PC-3 (cell line): ENCODE measurements at regions not wholly inside any gene's neighbourhood (a gene's known extent, or its start where the extent isn't known, plus 50 kb on each side); places are given as distances from the start of the nearest gene placed in this dataset.

Experiments
- ATAC-seq: fragments of 200-7000 bp; cut with Tn5 transposase; 2 replicates; pipeline ENCODE4 v1.9.1; 2020; ENCODE audit warnings: mild to moderate bottlenecking, moderate library complexity
- BruUV-seq: library from RNA; stranded (reverse); fragments of 400-500 nt; replicated peaks from 2 replicates; lab custom pipeline; 2021; lab: Mats Ljungman, UMichigan
- CTCF ChIA-PET: fragments of 300-600 bp; sonication (Branson Sonifier 250); formaldehyde crosslinking; loops from one replicate; lab custom pipeline; 2022; ENCODE audit warnings: antibody characterized with exemption; lab: Charles Lee
- POLR2A ChIA-PET: fragments of 300-600 bp; sonication (Branson Sonifier 250); formaldehyde crosslinking; loops from one replicate; lab custom pipeline; 2022; ENCODE audit warnings: antibody characterized with exemption; ENCODE audit not compliant: unreplicated experiment; lab: Charles Lee
- DNase-seq: peaks from one replicate; pipeline ENCODE4 v3.0.0-alpha.2; 2015
- H2AFZ ChIP-seq: fragments of 300-600 bp; sonication (generic); 2 replicates; pipeline ENCODE4 v1.6.0; 2016; ENCODE audit warnings: antibody characterized with exemption, low read length
- H3F3A ChIP-seq: fragments of 300-600 bp; sonication (generic); one replicate; pipeline ENCODE4 v1.6.0; 2017; ENCODE audit warnings: antibody characterized with exemption, low read length, control low read depth, mild to moderate bottlenecking; ENCODE audit not compliant: unreplicated experiment
- H3K27ac ChIP-seq: fragments of 300-600 bp; sonication (generic); 2 replicates; pipeline ENCODE4 v1.5.1; 2016; ENCODE audit warnings: mild to moderate bottlenecking, low read length
- H3K27me3 ChIP-seq: fragments of 300-600 bp; sonication (generic); 2 replicates; pipeline ENCODE4 v1.6.1; 2016; ENCODE audit warnings: low read length, mixed read lengths
- H3K36me3 ChIP-seq: fragments of 300-600 bp; sonication (generic); 2 replicates; pipeline ENCODE4 v1.6.1; 2016; ENCODE audit warnings: low read depth, mixed run types, low read length, mixed read lengths
- H3K4me1 ChIP-seq: fragments of 300-600 bp; sonication (generic); 2 replicates; pipeline ENCODE4 v1.5.1; 2016; ENCODE audit warnings: low read length; ENCODE audit not compliant: insufficient read depth
- H3K4me2 ChIP-seq: fragments of 300-600 bp; sonication (generic); 2 replicates; pipeline ENCODE4 v1.6.0; 2016; ENCODE audit warnings: low read length
- H3K4me3 ChIP-seq: fragments of 300-600 bp; sonication (generic); 2 replicates; pipeline ENCODE4 v1.5.1; 2016; ENCODE audit warnings: mild to moderate bottlenecking, low read length, mixed read lengths
- H3K79me2 ChIP-seq: fragments of 300-600 bp; sonication (generic); 2 replicates; pipeline ENCODE4 v1.6.1; 2017; ENCODE audit warnings: low read length, mixed read lengths
- H3K9ac ChIP-seq: fragments of 300-600 bp; sonication (generic); 2 replicates; pipeline ENCODE4 v1.6.0; 2016; ENCODE audit warnings: mild to moderate bottlenecking, low read length
- H3K9me2 ChIP-seq: fragments of 300-600 bp; sonication (generic); replicated peaks from 2 replicates; pipeline ENCODE4 v1.6.1; 2016; ENCODE audit warnings: mixed run types, low read length, mixed read lengths
- H3K9me3 ChIP-seq: fragments of 300-600 bp; sonication (generic); 2 replicates; pipeline ENCODE4 v1.6.1; 2016; ENCODE audit warnings: low read length, mixed read lengths
- H4K20me1 ChIP-seq: fragments of 300-600 bp; sonication (generic); 2 replicates; pipeline ENCODE4 v1.6.1; 2016; ENCODE audit warnings: low read length, mixed read lengths
- CTCF ChIP-seq: fragments of 300-600 bp; sonication (generic); conservative IDR thresholded peaks from 2 replicates; pipeline ENCODE4 v1.5.1; 2017; ENCODE audit warnings: antibody characterized with exemption, low read depth, mild to moderate bottlenecking, low read length
- EZH2 ChIP-seq: fragments of 300-600 bp; sonication (generic); IDR thresholded peaks from one replicate; pipeline ENCODE4 v1.6.1; 2017; ENCODE audit warnings: antibody characterized with exemption, mild to moderate bottlenecking, low read length; ENCODE audit not compliant: unreplicated experiment
- EZH2phosphoT487 ChIP-seq: fragments of 300-600 bp; sonication (generic); IDR thresholded peaks from 2 replicates; pipeline ENCODE4 v1.6.1; 2018; ENCODE audit warnings: mild to moderate bottlenecking, antibody characterized with exemption, low read length, borderline replicate concordance
- intact Hi-C: fragments of 100-400 bp; cut with micrococcal nuclease; formaldehyde crosslinking; loops from 2 replicates; pipeline ENCODE4 v1.9.0; 2023

GRCh38 chr13:40388617-40389016 lies 277.8 kb downstream of the FOXO1 start:
- Histone ChIP-seq H3K4me3 (no peak overlapping the region), H3K36me3 (no peaks in the 10 kb centered on the region), H3K9ac (no peak overlapping the region), H3K79me2 (no peaks in the 10 kb centered on the region), H2AFZ (peak overlapping the region; percentile 41), H3F3A (no peaks in the 10 kb centered on the region), H3K9me3 (no peaks in the 10 kb centered on the region), H3K27ac (0 out of 2 replicates have a peak overlapping the region, but pooled peaks have one; percentile 10), H3K4me2 (peak overlapping the region; percentile 48), H3K9me2 (no peaks in the 10 kb centered on the region), H4K20me1 (no peaks in the 10 kb centered on the region), H3K27me3 (no peaks in the 10 kb centered on the region), H3K4me1 (peaks cover 9% of the 10 kb centered on the region)
- DNase-seq: peak; percentile 68
- ChIA-PET CTCF (no interaction called here), POLR2A (no interaction called here)
- no peak for TF ChIP-seq EZH2
- no peak for TF ChIP-seq EZH2phosphoT487
- no peak for TF ChIP-seq CTCF
- BruUV-seq: no TSS peak
- intact Hi-C loops: no loop called here
- peak; percentile 98 for ATAC-seq

GRCh38 chr13:40389081-40389641 lies 277.3 kb downstream of the FOXO1 start:
- no peaks in the 10 kb centered on the region for H3K79me2 ChIP-seq
- TF ChIP-seq CTCF: no peak
- no peak for TF ChIP-seq EZH2
- no peak for TF ChIP-seq EZH2phosphoT487
- H3K27ac ChIP-seq: 0 out of 2 replicates have a peak overlapping the region, but pooled peaks have one; percentile 10
- POLR2A ChIA-PET: no interaction called here
- H4K20me1 ChIP-seq: no peaks in the 10 kb centered on the region
- ATAC-seq (no peak), DNase-seq (no peak)
- H3F3A ChIP-seq: no peaks in the 10 kb centered on the region
- no TSS peak for BruUV-seq
- no peaks in the 10 kb centered on the region for H3K9me2 ChIP-seq
- H3K27me3 ChIP-seq: no peaks in the 10 kb centered on the region
- no peak overlapping the region for H3K4me3 ChIP-seq
- H3K4me1 ChIP-seq: peaks cover 9% of the 10 kb centered on the region
- intact Hi-C loops: no loop called here
- H3K9me3 ChIP-seq: no peaks in the 10 kb centered on the region
- peak overlapping the region; percentile 41; the same call in 1 of the 2 replicates for H2AFZ ChIP-seq
- H3K9ac ChIP-seq: no peak overlapping the region
- peak overlapping the region; percentile 48; the same call in 1 of the 2 replicates for H3K4me2 ChIP-seq
- CTCF ChIA-PET: no interaction called here
- H3K36me3 ChIP-seq: no peaks in the 10 kb centered on the region

- Histone ChIP-seq H3K36me3 (no peaks in the 10 kb centered on the region), H3K27ac (no peak overlapping the region), H3K9me3 (no peaks in the 10 kb centered on the region), H2AFZ (no peak overlapping the region), H3K4me1 (peaks cover 9% of the 10 kb centered on the region), H3K4me3 (no peak overlapping the region), H3K9ac (no peak overlapping the region), H3K79me2 (no peaks in the 10 kb centered on the region), H3K27me3 (no peaks in the 10 kb centered on the region), H3K9me2 (no peaks in the 10 kb centered on the region), H3F3A (no peaks in the 10 kb centered on the region), H4K20me1 (no peaks in the 10 kb centered on the region), H3K4me2 (no peak overlapping the region)
- ATAC-seq (no peak), DNase-seq (no peak)
- intact Hi-C loops: no loop called here
- BruUV-seq: no TSS peak
- POLR2A ChIA-PET: no interaction called here
- CTCF ChIA-PET: no interaction called here
- TF ChIP-seq CTCF (no peak), EZH2phosphoT487 (no peak), EZH2 (no peak)
These were observed 276.0 kb downstream of the FOXO1 start for GRCh38 chr13:40390401-40390916.
